Cardiac muscle cell (in vitro differentiated cells and primary cell): ENCODE measurements at regions not wholly inside any gene's neighbourhood (a gene's known extent, or its start where the extent isn't known, plus 50 kb on each side); places are given as distances from the start of the nearest gene placed in this dataset.

ENCODE experiments used
- DNase-seq, 2 donors: peaks; one replicate each; pipeline versions ENCODE4 v3.0.0 to v3.0.0-alpha.2; 2010 to 2017; ENCODE audit warnings: low read depth in 1 of 2, low spot score in 1 of 2
- H3K27ac ChIP-seq: fragments of 200-600 bp; sonication (generic); 2 replicates; pipeline ENCODE4 v1.5.1; 2016
- H3K27me3 ChIP-seq: fragments of 200-600 bp; sonication (generic); 2 replicates; pipeline ENCODE4 v1.6.0; 2016; ENCODE audit warnings: control low read depth
- H3K36me3 ChIP-seq: fragments of 200-600 bp; sonication (generic); 2 replicates; pipeline ENCODE4 v1.5.1; 2016; ENCODE audit warnings: control low read depth
- H3K4me1 ChIP-seq: fragments of 200-600 bp; sonication (generic); 2 replicates; pipeline ENCODE4 v1.8.1; 2017; ENCODE audit warnings: low read depth, mild to moderate bottlenecking, mixed run types
- H3K4me3 ChIP-seq: fragments of 200-600 bp; sonication (generic); 2 replicates; pipeline ENCODE4 v1.5.1; 2016; ENCODE audit warnings: mild to moderate bottlenecking
- H3K9me3 ChIP-seq: fragments of 200-600 bp; sonication (generic); 2 replicates; pipeline ENCODE4 v1.5.1; 2017; ENCODE audit warnings: low read depth, mild to moderate bottlenecking, control low read depth
- TF ChIP-seq, protein P1 (sequence below): IDR thresholded peaks from 2 replicates; pipeline ENCODE4 v1.5.1; 2012; ENCODE audit warnings: low read depth, mild to moderate bottlenecking, low read length

DNA sequence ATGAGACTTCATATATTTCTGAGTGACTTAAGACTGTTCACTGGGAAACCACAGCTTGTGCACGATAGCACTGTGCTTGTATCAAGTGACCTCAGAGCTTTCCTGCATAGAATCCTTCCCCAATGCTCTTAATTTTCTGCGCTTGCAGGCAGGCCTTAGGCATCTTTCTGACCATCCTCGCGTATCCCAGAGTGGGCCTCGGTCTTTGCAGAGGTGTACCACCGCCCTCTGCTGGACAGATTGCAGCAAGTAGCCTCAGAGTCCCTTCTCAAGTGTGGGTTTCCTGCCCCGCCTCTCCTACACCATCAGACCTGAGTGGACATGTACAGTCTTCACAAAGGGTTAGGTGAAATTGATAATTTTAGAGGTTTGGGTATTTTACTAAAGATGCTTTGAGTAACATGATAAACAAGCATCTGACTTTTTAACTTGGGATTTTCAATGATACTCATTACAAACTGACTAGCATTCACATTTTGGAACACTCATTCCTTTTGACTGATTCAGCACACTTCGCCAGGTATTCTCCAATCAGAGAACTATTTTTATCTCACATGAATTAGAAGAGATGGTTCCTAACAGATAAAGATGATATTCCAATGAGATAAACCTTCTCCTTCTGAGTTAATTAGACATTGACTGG, 246.5 kb upstream of the USP25 start:
- H3K9me3 ChIP-seq = no peaks in the 10 kb centered on the region
- no peaks in the 10 kb centered on the region for H3K36me3 ChIP-seq
- no peak overlapping the region for H3K4me3 ChIP-seq
- DNase-seq = peak; percentile 92 to 96
- TF ChIP-seq, protein P1, sequence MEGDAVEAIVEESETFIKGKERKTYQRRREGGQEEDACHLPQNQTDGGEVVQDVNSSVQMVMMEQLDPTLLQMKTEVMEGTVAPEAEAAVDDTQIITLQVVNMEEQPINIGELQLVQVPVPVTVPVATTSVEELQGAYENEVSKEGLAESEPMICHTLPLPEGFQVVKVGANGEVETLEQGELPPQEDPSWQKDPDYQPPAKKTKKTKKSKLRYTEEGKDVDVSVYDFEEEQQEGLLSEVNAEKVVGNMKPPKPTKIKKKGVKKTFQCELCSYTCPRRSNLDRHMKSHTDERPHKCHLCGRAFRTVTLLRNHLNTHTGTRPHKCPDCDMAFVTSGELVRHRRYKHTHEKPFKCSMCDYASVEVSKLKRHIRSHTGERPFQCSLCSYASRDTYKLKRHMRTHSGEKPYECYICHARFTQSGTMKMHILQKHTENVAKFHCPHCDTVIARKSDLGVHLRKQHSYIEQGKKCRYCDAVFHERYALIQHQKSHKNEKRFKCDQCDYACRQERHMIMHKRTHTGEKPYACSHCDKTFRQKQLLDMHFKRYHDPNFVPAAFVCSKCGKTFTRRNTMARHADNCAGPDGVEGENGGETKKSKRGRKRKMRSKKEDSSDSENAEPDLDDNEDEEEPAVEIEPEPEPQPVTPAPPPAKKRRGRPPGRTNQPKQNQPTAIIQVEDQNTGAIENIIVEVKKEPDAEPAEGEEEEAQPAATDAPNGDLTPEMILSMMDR = peak; percentile 90
- H3K27ac ChIP-seq = no peak overlapping the region
- no peaks in the 10 kb centered on the region for H3K4me1 ChIP-seq
- H3K27me3 ChIP-seq = no peaks in the 10 kb centered on the region

DNA sequence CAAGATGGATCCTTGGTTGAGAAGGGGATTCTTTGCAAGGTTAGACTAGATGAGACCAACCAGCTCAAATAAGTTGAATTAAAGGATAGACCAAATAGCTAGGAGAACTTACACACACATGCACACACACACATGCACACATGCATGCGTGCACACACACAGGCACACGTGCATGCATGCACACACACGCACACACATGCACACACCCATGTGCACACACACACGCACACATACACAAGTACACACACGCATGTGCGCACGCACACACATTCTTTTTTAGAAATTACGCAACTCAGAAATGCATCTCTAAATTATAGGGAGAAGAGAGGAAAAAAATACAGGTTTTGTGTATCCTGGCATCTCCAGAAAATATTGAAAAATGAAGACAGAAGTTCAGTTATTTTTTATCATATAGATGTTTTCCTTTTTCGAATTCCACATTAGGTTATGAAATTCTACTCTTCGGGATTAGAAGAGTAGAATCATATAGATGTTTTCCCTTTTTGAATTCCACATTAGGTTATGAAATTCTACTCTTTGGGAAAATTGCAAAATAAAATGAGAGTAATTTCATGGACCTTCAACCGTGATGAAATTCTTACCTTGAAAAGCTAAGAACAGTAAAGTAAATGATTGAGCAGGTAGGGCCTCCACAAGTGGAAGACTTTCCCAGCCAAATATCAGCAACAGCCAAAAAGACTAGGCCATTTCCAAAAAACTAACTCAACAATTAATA, 243.2 kb upstream of the USP25 start:
- Histone ChIP-seq H3K27ac (no peak overlapping the region), H3K4me1 (no peaks in the 10 kb centered on the region), H3K9me3 (no peaks in the 10 kb centered on the region), H3K27me3 (no peaks in the 10 kb centered on the region), H3K36me3 (no peaks in the 10 kb centered on the region), H3K4me3 (no peak overlapping the region)
- no peak for DNase-seq
- TF ChIP-seq, protein P1 = no peak

DNA sequence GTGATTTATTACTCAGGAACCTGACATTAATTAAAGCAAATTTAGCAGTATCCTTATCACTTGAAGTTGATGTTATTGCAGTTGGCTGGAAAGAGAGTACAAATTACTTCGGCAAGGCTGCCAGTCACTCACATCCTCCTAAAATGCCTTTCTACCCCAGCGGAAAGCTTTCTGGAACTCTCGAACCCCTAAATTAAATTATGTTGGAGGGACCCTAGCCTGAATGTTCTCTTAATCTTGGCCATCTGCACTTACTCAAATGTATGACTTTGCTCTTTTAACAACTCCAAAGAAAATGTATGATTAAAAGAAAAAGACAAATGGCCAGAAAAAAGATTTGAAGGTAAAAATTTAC, 242.6 kb upstream of the USP25 start:
- DNase-seq = no peak
- TF ChIP-seq, protein P1 = no peak
- no peak overlapping the region for H3K4me3 ChIP-seq
- no peaks in the 10 kb centered on the region for H3K4me1 ChIP-seq
- H3K9me3 ChIP-seq = no peaks in the 10 kb centered on the region
- no peaks in the 10 kb centered on the region for H3K27me3 ChIP-seq
- no peak overlapping the region for H3K27ac ChIP-seq
- no peaks in the 10 kb centered on the region for H3K36me3 ChIP-seq

DNA sequence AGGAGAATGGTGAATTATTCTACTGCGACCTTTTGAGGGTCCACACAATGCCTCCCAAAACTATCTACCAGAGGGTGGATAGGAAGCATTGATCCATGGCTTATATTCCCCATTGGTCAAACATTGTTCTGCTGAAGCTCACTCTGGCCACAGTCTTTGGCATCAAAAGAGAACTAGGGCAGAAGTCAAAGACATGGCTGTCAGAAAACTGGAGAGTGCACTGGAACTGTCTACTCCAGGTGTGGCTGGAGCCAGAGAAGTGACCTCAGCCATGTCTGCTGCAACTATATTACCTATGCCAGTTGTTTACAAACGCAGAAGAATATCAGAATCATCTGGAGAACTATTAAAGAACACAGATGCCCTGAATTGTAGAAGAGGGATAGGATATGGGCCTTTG, 238.7 kb upstream of the USP25 start:
- H3K9me3 ChIP-seq = no peaks in the 10 kb centered on the region

DNA sequence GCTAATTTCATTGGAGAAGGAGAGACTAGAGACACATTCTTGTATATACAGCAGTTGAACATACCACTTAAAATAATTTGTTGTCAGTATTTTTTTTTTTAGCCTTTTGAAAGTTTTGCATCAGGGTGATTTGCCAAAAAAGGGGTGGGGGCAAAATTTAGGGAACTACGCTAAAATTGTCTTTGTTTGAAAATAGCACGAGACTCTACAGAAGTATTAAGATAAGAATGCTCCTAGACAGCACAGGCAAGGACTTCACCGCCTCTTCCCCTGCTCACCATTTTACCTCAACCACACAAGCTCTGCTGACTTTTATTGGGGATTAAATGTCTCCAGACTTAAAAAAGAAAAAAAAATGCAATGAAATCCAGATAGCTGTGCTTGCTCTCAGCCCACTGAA, 236.1 kb upstream of the USP25 start:
- DNase-seq = no peak
- no peaks in the 10 kb centered on the region for H3K36me3 ChIP-seq
- no peak overlapping the region for H3K27ac ChIP-seq
- no peaks in the 10 kb centered on the region for H3K9me3 ChIP-seq
- TF ChIP-seq, protein P1 = no peak
- H3K4me3 ChIP-seq = no peak overlapping the region
- H3K4me1 ChIP-seq = no peaks in the 10 kb centered on the region
- H3K27me3 ChIP-seq = no peaks in the 10 kb centered on the region

More for the DNA sequence above, 238.7 kb upstream of the USP25 start:
- H3K27me3 ChIP-seq = no peaks in the 10 kb centered on the region
- TF ChIP-seq, protein P1 = no peak
- no peak for DNase-seq
- no peak overlapping the region for H3K27ac ChIP-seq
- H3K4me1 ChIP-seq = no peaks in the 10 kb centered on the region
- no peak overlapping the region for H3K4me3 ChIP-seq
- H3K36me3 ChIP-seq = no peaks in the 10 kb centered on the region
